HS-5 (cell line): ENCODE measurements at regions not wholly inside any gene's neighbourhood (a gene's known extent, or its start where the extent isn't known, plus 50 kb on each side); places are given as distances from the start of the nearest gene placed in this dataset.

Experiments
- DNase-seq: peaks from one replicate; pipeline ENCODE4 v3.0.0-alpha.2; 2012; ENCODE audit warnings: low read depth

GRCh38 chr6:50217841-50218240 lies 168.1 kb upstream of the DEFB112 start:
- DNase-seq, result no peak

GRCh38 chr6:50236164-50236563 lies 186.4 kb upstream of the DEFB112 start:
- no peak for DNase-seq

- DNase-seq, result no peak
Measured at GRCh38 chr6:50239853-50240252, 190.1 kb upstream of the DEFB112 start.

- no peak for DNase-seq
Measured at GRCh38 chr6:50240986-50241385, 191.3 kb upstream of the DEFB112 start.

- DNase-seq, result peak; percentile 67
Measured at GRCh38 chr6:50249493-50249892, 199.8 kb upstream of the DEFB112 start.

GRCh38 chr6:50257322-50257721 lies 207.6 kb upstream of the DEFB112 start:
- DNase-seq, result no peak

- DNase-seq, result no peak
Measured at GRCh38 chr6:50259903-50260302, 210.2 kb upstream of the DEFB112 start.

GRCh38 chr6:50264995-50265571 lies 215.4 kb upstream of the DEFB112 start:
- no peak for DNase-seq

- DNase-seq, result no peak
Measured at GRCh38 chr6:50270415-50270814, 220.7 kb upstream of the DEFB112 start.

- DNase-seq, result no peak
Measured at GRCh38 chr6:50271266-50271665, 221.5 kb upstream of the DEFB112 start.

- no peak for DNase-seq
Measured at GRCh38 chr6:50271817-50272216, 222.1 kb upstream of the DEFB112 start.

- DNase-seq, result no peak
Measured at GRCh38 chr6:50272611-50273010, 222.9 kb upstream of the DEFB112 start.

GRCh38 chr6:50276771-50277261 lies 227.1 kb upstream of the DEFB112 start:
- no peak for DNase-seq

- no peak for DNase-seq
Measured at GRCh38 chr6:50277774-50278173, 228.0 kb upstream of the DEFB112 start.

GRCh38 chr6:50278663-50279062 lies 228.9 kb upstream of the DEFB112 start:
- no peak for DNase-seq

GRCh38 chr6:50285735-50286134 lies 236.0 kb upstream of the DEFB112 start:
- DNase-seq, result no peak

GRCh38 chr6:50288241-50288640 lies 238.5 kb upstream of the DEFB112 start:
- no peak for DNase-seq

GRCh38 chr6:50288881-50289280 lies 239.2 kb upstream of the DEFB112 start:
- no peak for DNase-seq

- DNase-seq, result no peak
Measured at GRCh38 chr6:50289366-50289765, 239.6 kb upstream of the DEFB112 start.

GRCh38 chr6:50301307-50301706 lies 251.6 kb upstream of the DEFB112 start:
- no peak for DNase-seq

- peak; percentile 49 for DNase-seq
Measured at GRCh38 chr6:50305660-50306059, 255.9 kb upstream of the DEFB112 start.

GRCh38 chr6:50318536-50318935 lies 268.8 kb upstream of the DEFB112 start:
- DNase-seq, result no peak

- no peak for DNase-seq
Measured at GRCh38 chr6:50330347-50330746, 280.6 kb upstream of the DEFB112 start.

- no peak for DNase-seq
Measured at GRCh38 chr6:50330963-50331362, 281.2 kb upstream of the DEFB112 start.

GRCh38 chr6:50333696-50334095 lies 284.0 kb upstream of the DEFB112 start:
- no peak for DNase-seq
